SU-DHL-6 (cell line): ENCODE measurements at regions not wholly inside any gene's neighbourhood (a gene's known extent, or its start where the extent isn't known, plus 50 kb on each side); places are given as distances from the start of the nearest gene placed in this dataset.

Source experiments
- EZH2phosphoT487 ChIP-seq: fragments of 200-600 bp; sonication (generic), shearing (Covaris generic); conservative IDR thresholded peaks from 2 replicates; pipeline ENCODE4 v1.6.1; 2018; ENCODE audit warnings: mild to moderate bottlenecking, antibody characterized with exemption, low read length, moderate library complexity, mixed read lengths
- TF ChIP-seq, protein P1 (sequence below): fragments of 200-600 bp; sonication (generic); IDR thresholded peaks from one replicate; pipeline ENCODE4 v1.5.1; 2017; ENCODE audit warnings: antibody characterized with exemption, mild to moderate bottlenecking, low read length, moderate library complexity; ENCODE audit not compliant: insufficient read depth, poor library complexity, severe bottlenecking

DNA sequence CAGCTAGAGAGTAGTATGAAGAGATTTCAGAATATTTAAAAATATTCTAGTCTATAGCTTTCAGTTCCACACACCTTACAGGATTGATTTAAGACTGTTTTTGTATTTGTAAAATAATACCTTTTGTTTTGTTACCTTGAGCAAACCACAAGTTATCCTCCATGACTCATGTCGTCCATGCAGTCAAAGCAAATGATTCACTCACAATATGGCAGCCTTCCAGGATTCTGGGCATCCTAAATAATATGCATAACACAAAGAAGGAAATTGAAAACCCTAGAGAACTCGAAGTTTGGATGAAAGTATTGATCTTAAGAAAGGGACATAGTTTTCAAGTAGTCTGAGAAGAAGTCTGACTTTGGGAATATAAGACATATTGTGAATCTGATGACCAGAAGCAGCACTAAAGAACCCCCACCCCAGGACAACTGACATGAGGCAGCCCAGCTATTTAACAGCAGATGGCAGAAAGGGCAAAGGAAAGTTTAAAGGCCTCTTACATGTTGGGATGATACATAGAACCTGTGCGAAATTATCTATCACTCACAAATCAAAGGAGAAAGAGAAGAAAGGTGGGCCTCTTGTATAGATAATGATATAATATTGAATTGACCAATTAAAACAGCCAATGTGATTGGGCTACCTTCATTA, 857.9 kb downstream of the BRINP3 start:
- TF ChIP-seq, protein P1, sequence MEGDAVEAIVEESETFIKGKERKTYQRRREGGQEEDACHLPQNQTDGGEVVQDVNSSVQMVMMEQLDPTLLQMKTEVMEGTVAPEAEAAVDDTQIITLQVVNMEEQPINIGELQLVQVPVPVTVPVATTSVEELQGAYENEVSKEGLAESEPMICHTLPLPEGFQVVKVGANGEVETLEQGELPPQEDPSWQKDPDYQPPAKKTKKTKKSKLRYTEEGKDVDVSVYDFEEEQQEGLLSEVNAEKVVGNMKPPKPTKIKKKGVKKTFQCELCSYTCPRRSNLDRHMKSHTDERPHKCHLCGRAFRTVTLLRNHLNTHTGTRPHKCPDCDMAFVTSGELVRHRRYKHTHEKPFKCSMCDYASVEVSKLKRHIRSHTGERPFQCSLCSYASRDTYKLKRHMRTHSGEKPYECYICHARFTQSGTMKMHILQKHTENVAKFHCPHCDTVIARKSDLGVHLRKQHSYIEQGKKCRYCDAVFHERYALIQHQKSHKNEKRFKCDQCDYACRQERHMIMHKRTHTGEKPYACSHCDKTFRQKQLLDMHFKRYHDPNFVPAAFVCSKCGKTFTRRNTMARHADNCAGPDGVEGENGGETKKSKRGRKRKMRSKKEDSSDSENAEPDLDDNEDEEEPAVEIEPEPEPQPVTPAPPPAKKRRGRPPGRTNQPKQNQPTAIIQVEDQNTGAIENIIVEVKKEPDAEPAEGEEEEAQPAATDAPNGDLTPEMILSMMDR, result no peak
- no peak for TF ChIP-seq EZH2phosphoT487
